ENCODE measurements at regions not wholly inside any gene's neighbourhood (a gene's known extent, or its start where the extent isn't known, plus 50 kb on each side); places are given as distances from the start of the nearest gene placed in this dataset.

GRCh38 chr5:14060218-14060617 is 82.9 kb upstream of the TRIO start (continued):
- TF ChIP-seq AFF4 (CRISPR knock-in tag; IDR thresholded peaks at IDR 0.05; ENCODE audit: borderline replicate concordance) = no peak
- no peak for TF ChIP-seq MLX (CRISPR knock-in tag; IDR thresholded peaks at IDR 0.05)
- TF ChIP-seq TEAD1 (CRISPR knock-in tag; IDR thresholded peaks at IDR 0.05) = no peak
- no peak for TF ChIP-seq ESRRA (CRISPR knock-in tag; IDR thresholded peaks at IDR 0.05; ENCODE audit: borderline replicate concordance)
- TF ChIP-seq CREM (CRISPR knock-in tag; IDR thresholded peaks at IDR 0.05) = no peak
- no peak for TF ChIP-seq E2F4 (CRISPR knock-in tag; IDR thresholded peaks at IDR 0.05; ENCODE audit: borderline replicate concordance, low read depth)
- no peak for TF ChIP-seq ZNF532 (CRISPR knock-in tag; IDR thresholded peaks at IDR 0.05; ENCODE audit: borderline replicate concordance)
- TF ChIP-seq NR2C2 (CRISPR knock-in tag; IDR thresholded peaks at IDR 0.05) = no peak
- no peak for TF ChIP-seq ZNF416 (CRISPR knock-in tag; IDR thresholded peaks at IDR 0.05)
- no peak for TF ChIP-seq SP1 (CRISPR knock-in tag; conservative IDR thresholded peaks at IDR 0.05)
- TF ChIP-seq JAZF1 (CRISPR knock-in tag; IDR thresholded peaks at IDR 0.05) = no peak
- no peak for TF ChIP-seq SMAD4 (CRISPR knock-in tag; IDR thresholded peaks at IDR 0.05)
- TF ChIP-seq MYBL2 (CRISPR knock-in tag; IDR thresholded peaks at IDR 0.05) = no peak

- Mint-ChIP-seq H3K36me3 (no peaks in the 10 kb centered on the region), H3K4me1 (0 out of 2 replicates have a peak, but pooled peaks cover 2% of the 10 kb centered on the region), H3K9me3 (peaks cover 17% of the 10 kb centered on the region), H3K4me3 (no peak overlapping the region), H3K27me3 (ENCODE audit: low read depth) (no peaks in the 10 kb centered on the region), H3K27ac (no peak overlapping the region)
- CTCF ChIA-PET = no interaction called here
- no peak for DNase-seq (ENCODE audit: low spot score)
- ATAC-seq = no peak
- POLR2A ChIA-PET = no interaction called here
- no peak for TF ChIP-seq ATF3 (CRISPR knock-in tag; conservative IDR thresholded peaks at IDR 0.05)
- TF ChIP-seq NR2C2 (CRISPR knock-in tag; IDR thresholded peaks at IDR 0.05) = no peak
- TF ChIP-seq ZNF425 (CRISPR knock-in tag; conservative IDR thresholded peaks at IDR 0.05) = no peak
- no peak for TF ChIP-seq AFF4 (CRISPR knock-in tag; IDR thresholded peaks at IDR 0.05; ENCODE audit: borderline replicate concordance)
- TF ChIP-seq ATF2 (CRISPR knock-in tag; IDR thresholded peaks at IDR 0.05; ENCODE audit: borderline replicate concordance, low read depth) = no peak
- TF ChIP-seq ETV6 (CRISPR knock-in tag; IDR thresholded peaks at IDR 0.05) = no peak
- no peak for TF ChIP-seq TEAD4 (CRISPR knock-in tag; IDR thresholded peaks at IDR 0.05)
- TF ChIP-seq ZNF138 (CRISPR knock-in tag; conservative IDR thresholded peaks at IDR 0.05) = no peak
Measured at GRCh38 chr5:14059810-14060209, 83.3 kb upstream of the TRIO start.

Data from WTC11 (cell line).